KG1 (cell line): ENCODE measurements at regions not wholly inside any gene's neighbourhood (a gene's known extent, or its start where the extent isn't known, plus 50 kb on each side); places are given as distances from the start of the nearest gene placed in this dataset.

Source experiments
- DNase-seq: peaks from one replicate; lab custom pipeline; 2025; lab: John Stamatoyannopoulos, UW

GRCh38 chr4:24057915-24058559 lies 168.2 kb upstream of the PPARGC1A start:
- no peak for DNase-seq

GRCh38 chr4:24056289-24056688 lies 166.4 kb upstream of the PPARGC1A start:
- no peak for DNase-seq

DNA sequence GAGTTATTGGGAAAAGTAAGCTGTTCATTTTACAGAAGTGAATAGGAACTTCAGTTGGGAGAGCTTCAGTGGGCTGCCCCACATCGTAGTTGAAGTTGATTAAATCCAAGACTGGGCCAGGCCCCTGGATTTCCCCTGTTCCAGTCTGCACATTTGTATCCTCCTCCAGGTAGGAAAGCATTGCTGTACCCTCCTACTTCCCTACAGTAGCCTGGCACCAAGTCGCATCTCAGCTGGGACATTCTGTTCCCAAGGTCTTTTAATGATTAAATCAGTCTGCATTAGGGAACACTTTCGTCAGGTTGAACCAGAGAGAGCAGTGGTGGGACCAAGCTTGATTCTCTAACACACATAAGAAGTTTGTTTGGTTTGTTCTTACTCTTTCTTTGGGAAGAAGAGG lies 165.8 kb upstream of the PPARGC1A start:
- no peak for DNase-seq

- no peak for DNase-seq
Observed at GRCh38 chr4:24054910-24055309, 165.1 kb upstream of the PPARGC1A start.

- no peak for DNase-seq
Observed at GRCh38 chr4:24053934-24054333, 164.1 kb upstream of the PPARGC1A start.

DNA sequence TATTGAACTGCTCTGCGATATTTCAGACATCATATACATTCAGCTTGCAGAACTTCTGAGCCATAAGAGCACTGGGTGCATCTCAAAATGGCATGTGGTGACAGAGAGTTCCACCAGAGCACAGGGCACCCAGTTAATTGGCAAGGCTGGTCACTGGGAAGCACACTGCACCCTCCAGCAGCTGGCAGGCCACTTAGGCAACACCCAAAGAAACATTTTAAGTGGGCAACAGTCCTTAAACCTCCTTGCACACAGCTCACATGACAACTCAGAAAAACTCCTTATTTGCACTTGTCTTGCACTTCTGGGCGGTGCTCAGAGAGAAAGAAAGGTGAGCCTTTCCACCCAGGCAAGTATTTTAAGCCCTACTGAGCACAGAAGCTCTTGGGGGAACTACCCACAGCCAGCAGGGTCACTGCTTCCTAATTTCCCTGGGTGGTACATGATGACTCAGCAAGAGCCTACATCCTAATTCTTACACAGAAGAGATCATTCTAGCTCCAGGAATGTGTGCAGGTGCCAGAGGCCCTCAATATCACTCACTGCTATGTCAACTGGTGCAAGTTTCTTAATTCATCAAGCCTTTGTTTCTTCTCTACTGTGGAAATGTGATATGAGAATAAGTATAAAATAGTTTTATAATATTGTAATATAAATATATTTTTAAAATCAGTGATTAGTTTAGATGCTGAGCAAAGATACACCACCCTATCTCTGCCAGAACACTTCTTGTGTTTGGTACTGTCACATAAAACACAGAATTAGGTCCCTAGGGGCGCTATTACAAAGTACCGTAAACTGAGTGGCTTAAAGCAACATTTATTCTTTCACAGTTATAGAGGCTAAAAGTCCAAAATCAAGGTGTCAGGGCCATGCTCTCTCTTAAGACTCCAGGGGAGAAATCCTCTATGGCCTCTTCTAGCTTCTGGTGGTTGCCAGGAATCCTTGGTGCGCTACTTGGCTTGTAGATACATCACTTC lies 155.1 kb upstream of the PPARGC1A start:
- no peak for DNase-seq

DNA sequence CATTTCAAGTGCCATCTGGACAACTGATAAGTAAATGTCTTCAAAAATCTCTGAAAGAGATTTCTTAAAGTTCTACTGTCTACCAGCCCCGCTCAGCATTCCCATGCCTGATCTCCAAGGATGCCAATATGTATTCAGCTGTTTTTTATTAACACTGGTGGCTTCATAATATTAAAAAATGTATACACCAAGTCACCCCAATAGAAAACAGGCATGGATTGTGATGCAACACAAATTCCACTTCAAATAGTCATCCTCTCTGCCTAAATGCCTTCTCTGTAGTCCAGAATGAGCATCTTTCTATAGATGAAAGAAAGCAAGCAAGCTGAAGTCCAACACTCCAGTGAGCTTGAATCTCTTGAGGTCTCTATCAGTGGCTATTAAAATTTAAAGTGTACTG lies 152.2 kb upstream of the PPARGC1A start:
- DNase-seq = no peak

- no peak for DNase-seq
Observed at GRCh38 chr4:24040811-24041210, 151.0 kb upstream of the PPARGC1A start.

GRCh38 chr4:24033626-24034025 lies 143.8 kb upstream of the PPARGC1A start:
- DNase-seq = no peak

DNA sequence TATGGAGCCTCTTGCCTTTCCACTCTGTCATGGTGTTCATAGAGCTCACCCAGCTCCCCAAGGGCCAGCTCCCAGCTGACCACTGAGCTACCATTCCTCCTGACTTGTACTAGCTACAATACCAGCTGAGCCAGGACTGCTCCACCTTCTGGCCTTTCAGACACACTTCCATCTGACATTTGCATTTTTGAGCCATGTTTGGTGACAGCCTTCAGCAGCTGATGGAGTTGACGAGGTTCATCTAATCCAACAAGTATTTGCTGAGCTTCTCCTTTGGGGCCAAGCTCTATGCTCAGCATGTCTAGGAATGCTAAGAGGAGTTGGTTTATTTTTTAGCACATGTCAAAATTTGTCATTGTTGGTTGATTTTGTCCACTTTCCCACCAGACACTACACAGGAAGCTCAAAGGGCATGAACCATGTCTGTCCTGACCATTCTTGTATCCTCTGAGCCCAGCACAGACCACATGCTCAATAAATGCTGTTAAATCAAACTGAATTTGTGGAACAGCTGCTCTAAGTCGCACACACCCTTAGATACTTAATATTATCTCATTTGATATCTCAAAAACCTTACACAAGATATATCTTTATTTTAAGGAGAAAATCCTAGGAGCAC lies 142.6 kb upstream of the PPARGC1A start:
- no peak for DNase-seq

DNA sequence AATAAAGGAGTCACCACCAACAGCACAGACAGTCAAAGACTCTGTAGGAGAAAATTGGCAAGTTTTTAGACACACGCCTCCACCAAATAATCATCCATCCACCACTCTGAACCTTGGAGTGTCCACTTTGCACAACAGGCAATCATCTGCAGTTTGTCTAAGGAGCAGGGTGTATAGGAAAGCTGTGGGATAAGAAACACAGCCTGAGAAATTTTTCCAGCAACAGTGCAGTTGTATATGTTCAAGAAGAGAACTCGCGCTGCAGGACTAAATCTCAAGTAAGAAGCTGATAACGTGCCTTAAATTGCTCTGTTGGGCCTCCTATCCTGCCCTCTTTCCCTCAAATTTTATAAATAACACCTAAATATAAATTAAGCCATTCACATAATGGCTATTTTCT lies 136.7 kb upstream of the PPARGC1A start:
- no peak for DNase-seq

DNA sequence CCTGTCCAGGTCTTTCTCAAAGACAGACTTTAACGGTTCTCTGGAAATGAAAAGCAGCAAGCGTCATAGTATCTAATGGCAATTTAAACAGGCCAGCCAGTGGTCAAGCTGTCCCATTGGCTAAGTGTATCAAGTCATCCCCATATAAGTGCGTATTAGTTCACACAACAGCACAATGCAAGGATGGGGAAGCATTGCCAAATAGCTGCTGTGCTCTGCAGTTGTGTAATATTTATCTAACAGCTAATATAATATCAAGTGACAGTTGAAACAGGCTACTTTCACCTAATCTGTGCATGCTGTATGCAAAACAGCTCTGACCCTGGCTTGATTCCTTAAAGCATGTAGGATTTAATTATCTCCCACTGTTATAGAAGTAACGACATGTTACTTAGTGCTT lies 134.8 kb upstream of the PPARGC1A start:
- DNase-seq = no peak

- DNase-seq = no peak
Observed at GRCh38 chr4:24024157-24024556, 134.3 kb upstream of the PPARGC1A start.

GRCh38 chr4:24015782-24016181 lies 125.9 kb upstream of the PPARGC1A start:
- no peak for DNase-seq

- DNase-seq = no peak
Observed at GRCh38 chr4:24013668-24014422, 124.0 kb upstream of the PPARGC1A start.

GRCh38 chr4:24010994-24011393 lies 121.1 kb upstream of the PPARGC1A start:
- no peak for DNase-seq

GRCh38 chr4:24010573-24010972 lies 120.7 kb upstream of the PPARGC1A start:
- DNase-seq = no peak

DNA sequence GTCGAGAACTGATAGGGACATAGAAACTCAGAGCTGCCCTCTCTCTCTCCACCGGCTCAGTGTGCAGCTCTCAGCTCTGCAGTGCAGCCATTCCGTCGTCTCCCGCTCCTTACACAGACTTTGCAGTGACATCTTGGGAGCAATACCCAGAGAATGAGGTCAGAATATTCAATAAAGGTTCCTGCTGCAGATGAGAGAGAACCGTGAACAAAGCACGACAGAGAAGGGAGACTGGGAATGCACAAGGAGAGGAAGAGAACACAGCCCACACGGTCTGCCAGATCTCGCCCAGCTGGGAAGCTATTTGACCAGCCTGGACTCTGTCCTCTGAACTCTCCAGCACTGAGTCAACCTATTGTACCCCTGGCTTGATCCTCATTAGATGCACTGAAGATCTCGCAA lies 118.0 kb upstream of the PPARGC1A start:
- no peak for DNase-seq

DNA sequence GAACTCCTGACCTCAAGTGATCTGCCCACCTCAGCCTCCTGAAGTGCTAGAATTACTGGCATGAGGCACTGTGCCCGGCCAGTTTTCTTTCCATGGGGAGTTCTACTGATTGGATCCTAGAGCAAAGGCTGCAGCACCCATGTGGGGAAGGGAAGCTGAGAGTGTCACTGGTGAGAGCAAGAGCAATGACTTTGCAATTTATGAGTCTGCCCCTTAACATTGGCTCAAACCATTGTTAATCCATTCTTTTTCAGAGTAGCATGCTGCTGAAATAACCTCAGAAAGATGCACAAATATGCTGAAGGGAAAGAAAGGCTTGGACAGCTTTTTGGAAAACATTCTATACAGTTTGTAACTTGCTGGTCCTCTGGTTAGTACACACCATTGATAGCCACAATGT lies 116.4 kb upstream of the PPARGC1A start:
- DNase-seq = no peak

DNA sequence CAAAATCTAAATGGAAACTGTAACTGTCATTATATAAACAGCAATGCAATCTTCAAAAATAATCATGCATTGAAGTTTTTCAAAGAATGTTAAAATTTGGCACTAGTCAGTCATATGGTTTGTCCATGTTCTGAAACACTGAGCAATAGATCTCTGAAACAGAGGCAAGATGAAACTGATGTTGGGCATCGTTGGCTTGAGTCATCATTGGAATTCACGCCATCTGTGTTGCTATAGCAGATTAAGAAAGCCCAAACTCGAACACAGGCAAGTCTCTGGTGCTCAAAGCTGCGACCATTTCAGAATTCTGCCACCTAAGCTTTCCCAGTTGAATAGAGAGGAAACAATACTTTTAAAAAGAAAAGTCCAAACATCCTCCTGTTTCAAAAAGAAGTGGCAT lies 114.1 kb upstream of the PPARGC1A start:
- DNase-seq = no peak

GRCh38 chr4:24003496-24003895 lies 113.6 kb upstream of the PPARGC1A start:
- DNase-seq = no peak

- DNase-seq = no peak
Observed at GRCh38 chr4:24002330-24002966, 112.6 kb upstream of the PPARGC1A start.
